CD8-positive, alpha-beta memory T cell (primary cell): ENCODE measurements at regions not wholly inside any gene's neighbourhood (a gene's known extent, or its start where the extent isn't known, plus 50 kb on each side); places are given as distances from the start of the nearest gene placed in this dataset.

Experiments
- CTCF ChIA-PET: fragments of 350-600 bp; sonication (Branson Sonifier 250); formaldehyde crosslinking; loops from one replicate; lab custom pipeline; 2021; ENCODE audit warnings: antibody characterized with exemption; lab: Charles Lee
- POLR2A ChIA-PET: fragments of 350-600 bp; sonication (Branson Sonifier 250); formaldehyde crosslinking; loops from one replicate; lab custom pipeline; 2021; ENCODE audit warnings: antibody characterized with exemption; lab: Charles Lee
- DNase-seq, 5 donors: peaks; one replicate each; pipeline versions ENCODE4 v3.0.0 to v3.0.0-alpha.2; 2020 to 2022; ENCODE audit warnings: mixed read lengths in 1 of 5
- H3K27ac ChIP-seq: one replicate; pipeline ENCODE4 v1.7.0; 2013; ENCODE audit warnings: low read depth, mild to moderate bottlenecking, low read length, moderate library complexity
- H3K27me3 ChIP-seq: 2 replicates; pipeline ENCODE4 v1.7.0; 2013; ENCODE audit warnings: low read length, mild to moderate bottlenecking; ENCODE audit not compliant: insufficient read depth, poor library complexity, severe bottlenecking
- H3K36me3 ChIP-seq: 2 replicates; pipeline ENCODE4 v1.7.0; 2013; ENCODE audit warnings: mild to moderate bottlenecking, low read length, moderate library complexity; ENCODE audit not compliant: insufficient read depth
- H3K4me1 ChIP-seq: 2 replicates; pipeline ENCODE4 v1.7.0; 2013; ENCODE audit warnings: mild to moderate bottlenecking, low read length, moderate library complexity; ENCODE audit not compliant: insufficient read depth
- H3K4me3 ChIP-seq: 2 replicates; pipeline ENCODE4 v1.7.0; 2013; ENCODE audit warnings: mild to moderate bottlenecking, low read length
- H3K9me3 ChIP-seq: 2 replicates; pipeline ENCODE4 v1.7.0; 2013; ENCODE audit warnings: mild to moderate bottlenecking, low read length
- H3K27ac Mint-ChIP-seq, 8 donors: one replicate each; pipeline ENCODE4 v1.8.0; 2020 to 2021; ENCODE audit warnings: mixed read lengths in 8 of 8, mild to moderate bottlenecking in 6 of 8, inconsistent platforms in 3 of 8, moderate library complexity in 3 of 8
- H3K27me3 Mint-ChIP-seq, 2 donors: one replicate each; pipeline ENCODE4 v1.8.0; 2020 to 2021; ENCODE audit warnings: mixed read lengths in 2 of 2, mild to moderate bottlenecking in 1 of 2, moderate library complexity in 1 of 2
- H3K36me3 Mint-ChIP-seq, 3 donors: one replicate each; pipeline ENCODE4 v1.8.0; 2020 to 2021; ENCODE audit warnings: mixed read lengths in 3 of 3, inconsistent platforms in 1 of 3, mild to moderate bottlenecking in 1 of 3
- H3K4me1 Mint-ChIP-seq, 3 donors: one replicate each; pipeline ENCODE4 v1.8.0; 2020 to 2021; ENCODE audit warnings: mixed read lengths in 3 of 3, inconsistent platforms in 1 of 3, mild to moderate bottlenecking in 1 of 3
- H3K4me3 Mint-ChIP-seq, 7 donors: one replicate each; pipeline ENCODE4 v1.8.0; 2020 to 2021; ENCODE audit warnings: mixed read lengths in 7 of 7, mild to moderate bottlenecking in 6 of 7, moderate library complexity in 4 of 7, inconsistent platforms in 2 of 7
- H3K9me3 Mint-ChIP-seq, 5 donors: one replicate each; pipeline ENCODE4 v1.8.0; 2020 to 2022; ENCODE audit warnings: mixed read lengths in 5 of 5, mild to moderate bottlenecking in 3 of 5, moderate library complexity in 2 of 5, inconsistent platforms in 1 of 5

DNA sequence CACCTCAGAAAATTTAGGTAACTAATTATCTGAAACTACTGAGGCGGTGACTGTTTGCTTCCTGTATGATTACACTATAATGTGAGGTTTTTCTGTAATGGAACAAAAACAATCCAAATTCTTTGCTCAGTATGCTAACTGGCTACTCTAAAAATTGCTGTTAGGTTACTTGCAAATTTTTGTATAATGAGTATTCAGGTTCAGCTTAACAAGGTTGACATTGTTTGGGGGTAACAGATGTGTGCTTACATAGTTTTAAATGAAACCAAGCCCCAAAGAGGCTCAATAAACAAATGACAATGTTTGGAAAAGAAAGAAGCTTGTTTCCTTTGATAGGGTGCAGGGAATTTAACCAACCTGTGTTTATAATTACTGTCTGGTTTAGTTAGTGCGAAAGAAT, 414.5 kb upstream of the MDFIC2 start:
- H3K27me3 ChIP-seq, result no peaks in the 10 kb centered on the region

DNA sequence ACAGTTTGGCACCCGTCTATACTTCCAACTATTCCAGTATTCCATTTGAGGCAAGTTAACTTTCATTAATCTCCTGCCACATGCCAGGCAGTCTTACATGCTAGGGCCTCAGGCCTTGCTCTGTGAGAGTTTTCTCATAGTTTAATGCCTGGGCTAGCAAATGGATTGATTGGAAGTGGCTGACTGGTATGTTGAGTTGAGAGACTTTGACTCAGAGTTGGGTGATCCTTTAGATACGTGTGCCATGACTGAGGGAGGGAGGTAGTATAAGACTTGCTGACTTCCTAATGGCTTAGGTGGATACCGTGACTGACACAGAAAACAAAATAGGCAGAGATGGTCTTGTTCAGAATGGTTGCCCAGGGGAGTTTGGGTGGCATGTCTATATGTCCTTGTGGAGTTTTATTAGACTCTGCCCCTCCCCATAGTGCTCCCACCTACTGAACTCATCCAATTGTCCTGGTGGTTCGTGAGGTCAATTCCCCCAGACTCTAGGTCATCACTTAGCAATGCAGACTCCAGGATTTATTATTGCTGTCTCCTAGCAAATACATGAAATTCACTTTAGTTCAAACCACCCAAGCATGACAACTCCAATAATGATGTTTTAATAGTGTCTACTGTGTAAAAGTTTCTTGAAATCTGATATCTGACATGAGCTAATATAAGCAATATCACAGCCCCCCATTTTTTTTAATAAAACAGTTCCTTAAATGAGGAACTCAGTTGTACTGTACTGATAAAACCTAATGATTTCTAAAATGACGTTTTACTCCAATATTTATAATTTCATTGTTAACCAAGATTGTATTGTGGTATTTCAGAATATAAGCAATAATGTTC, 413.9 kb upstream of the MDFIC2 start:
- Mint-ChIP-seq H3K36me3 (no peaks in the 10 kb centered on the region), H3K9me3 (no peaks in the 10 kb centered on the region), H3K27me3 (peaks cover 0 to 7% of the 10 kb centered on the region in 2 donors), H3K27ac (no peak overlapping the region), H3K4me3 (no peak overlapping the region), H3K4me1 (no peaks in the 10 kb centered on the region)
- POLR2A ChIA-PET, result no interaction called here
- Histone ChIP-seq H3K27me3 (no peaks in the 10 kb centered on the region), H3K36me3 (no peaks in the 10 kb centered on the region), H3K27ac (no peak overlapping the region), H3K4me1 (no peaks in the 10 kb centered on the region), H3K9me3 (no peaks in the 10 kb centered on the region), H3K4me3 (no peak overlapping the region)
- no peak for DNase-seq
- CTCF ChIA-PET, result no interaction called here

More for the DNA sequence above, 414.5 kb upstream of the MDFIC2 start:
- Mint-ChIP-seq H3K27ac (no peak overlapping the region), H3K9me3 (no peaks in the 10 kb centered on the region), H3K4me1 (no peaks in the 10 kb centered on the region), H3K27me3 (peaks cover 0 to 7% of the 10 kb centered on the region in 2 donors), H3K36me3 (no peaks in the 10 kb centered on the region), H3K4me3 (no peak overlapping the region)
- CTCF ChIA-PET, result no interaction called here
- POLR2A ChIA-PET, result no interaction called here
- Histone ChIP-seq H3K4me1 (no peaks in the 10 kb centered on the region), H3K4me3 (no peak overlapping the region), H3K36me3 (no peaks in the 10 kb centered on the region), H3K9me3 (no peaks in the 10 kb centered on the region), H3K27ac (no peak overlapping the region)
- DNase-seq, result no peak

DNA sequence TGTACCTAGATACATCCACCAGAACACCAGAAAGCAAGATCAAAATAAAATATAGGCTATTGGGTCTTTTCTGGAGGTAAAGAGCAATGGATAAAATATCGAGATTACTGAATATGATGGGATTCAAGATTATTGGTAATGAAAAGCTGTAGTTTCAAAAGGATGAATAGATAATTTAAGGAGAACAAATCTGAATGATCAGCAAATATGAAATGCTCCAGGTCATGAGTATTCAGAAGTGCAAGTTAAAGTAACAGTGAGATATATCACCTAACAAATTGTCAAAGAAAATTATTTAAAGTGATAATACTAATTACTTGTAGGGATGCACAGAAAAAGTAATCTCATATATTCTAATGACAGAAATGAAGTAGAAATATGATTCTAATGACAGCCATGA, 409.6 kb upstream of the MDFIC2 start:
- no peaks in the 10 kb centered on the region for H3K4me1 ChIP-seq
- Mint-ChIP-seq H3K4me3 (no peak overlapping the region), H3K27me3 (peaks cover 5 to 14% of the 10 kb centered on the region in 2 donors), H3K4me1 (no peaks in the 10 kb centered on the region), H3K27ac (no peak overlapping the region), H3K9me3 (no peaks in the 10 kb centered on the region), H3K36me3 (no peaks in the 10 kb centered on the region)
- no peaks in the 10 kb centered on the region for H3K36me3 ChIP-seq
- H3K27ac ChIP-seq, result no peak overlapping the region
- H3K4me3 ChIP-seq, result no peak overlapping the region
- no peak for DNase-seq
- no peaks in the 10 kb centered on the region for H3K27me3 ChIP-seq
- no peaks in the 10 kb centered on the region for H3K9me3 ChIP-seq
- ChIA-PET CTCF (no interaction called here), POLR2A (no interaction called here)

- Histone ChIP-seq H3K27me3 (no peaks in the 10 kb centered on the region), H3K4me3 (no peak overlapping the region), H3K9me3 (peaks cover 5% of the 10 kb centered on the region), H3K4me1 (no peaks in the 10 kb centered on the region), H3K36me3 (no peaks in the 10 kb centered on the region), H3K27ac (no peak overlapping the region)
- Mint-ChIP-seq H3K4me1 (no peaks in the 10 kb centered on the region), H3K9me3 (peaks cover 0 to 16% (median 14%) of the 10 kb centered on the region in 5 donors), H3K27ac (no peak overlapping the region), H3K36me3 (peaks cover 0 to 5% (median 0%) of the 10 kb centered on the region in 3 donors), H3K4me3 (no peak overlapping the region), H3K27me3 (peaks cover 6 to 34% of the 10 kb centered on the region in 2 donors)
- ChIA-PET POLR2A (no interaction called here), CTCF (interaction anchor here (0.9 kb wide), 1 partner anchor 10 kb away, joined by 3 read pairs; no protein-coding TSS in a partner anchor)
- DNase-seq, result no peak
These were observed 404.4 kb upstream of the MDFIC2 start for GRCh38 chr3:70716832-70717231.

GRCh38 chr3:70712449-70713082, 400.1 kb upstream of the MDFIC2 start:
- H3K4me3 Mint-ChIP-seq, result no peak overlapping the region
- H3K36me3 Mint-ChIP-seq, result peaks cover 0 to 11% (median 0%) of the 10 kb centered on the region in 3 donors
- no peaks in the 10 kb centered on the region for H3K27me3 ChIP-seq
- H3K36me3 ChIP-seq, result no peaks in the 10 kb centered on the region
- no peak for DNase-seq
- no peak overlapping the region for H3K27ac ChIP-seq
- no peaks in the 10 kb centered on the region for H3K4me1 Mint-ChIP-seq
- ChIA-PET CTCF (no interaction called here), POLR2A (no interaction called here)
- H3K4me3 ChIP-seq, result no peak overlapping the region
- peaks cover 3 to 31% of the 10 kb centered on the region in 2 donors for H3K27me3 Mint-ChIP-seq
- peaks cover 0 to 21% (median 19%) of the 10 kb centered on the region in 5 donors for H3K9me3 Mint-ChIP-seq
- no peak overlapping the region for H3K27ac Mint-ChIP-seq
- no peaks in the 10 kb centered on the region for H3K4me1 ChIP-seq
- H3K9me3 ChIP-seq, result peaks cover 5% of the 10 kb centered on the region

DNA sequence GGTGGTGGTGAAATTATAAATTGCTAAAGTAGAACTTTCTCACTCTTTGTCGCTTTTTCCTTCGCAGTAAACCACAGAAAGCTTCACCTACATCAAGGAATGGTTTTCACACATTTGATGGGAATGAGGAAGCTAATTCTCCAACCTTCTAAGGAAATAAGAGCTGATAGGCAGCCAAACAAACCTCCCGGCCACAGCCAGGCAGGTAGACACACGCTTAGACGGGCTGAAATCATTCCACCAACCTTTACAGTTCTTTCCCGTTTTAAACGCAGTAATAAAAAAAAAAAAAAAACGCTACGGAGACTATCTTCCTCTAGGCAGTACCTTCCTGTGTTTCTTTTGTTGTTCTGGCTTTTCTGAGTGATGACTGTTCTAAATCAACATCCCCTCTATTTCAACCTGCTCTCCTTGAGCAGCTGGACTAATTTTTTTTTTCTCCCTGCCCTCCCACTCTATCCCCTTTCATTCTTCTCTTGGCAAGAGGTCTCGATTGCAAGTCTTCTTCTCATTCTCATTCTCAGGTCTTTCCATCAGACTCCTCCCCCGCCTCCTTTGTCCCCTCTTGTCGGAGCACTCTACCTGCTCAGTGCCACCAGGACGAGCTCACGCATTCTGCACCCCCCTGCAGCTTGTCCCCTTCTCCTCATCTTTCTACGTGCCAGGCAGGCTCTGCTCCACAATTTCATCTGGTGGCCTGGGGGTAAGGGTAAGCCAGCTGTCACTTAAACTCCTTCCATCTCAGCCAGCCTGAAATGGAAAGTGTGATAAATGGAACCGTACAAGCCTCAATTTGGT, 391.1 kb upstream of the MDFIC2 start:
- peaks cover 0 to 2% (median 0%) of the 10 kb centered on the region in 5 donors for H3K9me3 Mint-ChIP-seq
- no peak overlapping the region for H3K27ac Mint-ChIP-seq
- peaks cover 0 to 4% (median 4%) of the 10 kb centered on the region in 3 donors for H3K4me1 Mint-ChIP-seq
- CTCF ChIA-PET, result no interaction called here
- H3K4me3 Mint-ChIP-seq, result no peak overlapping the region
- no peaks in the 10 kb centered on the region for H3K36me3 Mint-ChIP-seq
- peaks cover 8 to 56% of the 10 kb centered on the region in 2 donors for H3K27me3 Mint-ChIP-seq
- POLR2A ChIA-PET, result no interaction called here
- DNase-seq, result no peak
- no peak overlapping the region for H3K4me3 ChIP-seq
- no peaks in the 10 kb centered on the region for H3K36me3 ChIP-seq
- no peaks in the 10 kb centered on the region for H3K4me1 ChIP-seq
- H3K9me3 ChIP-seq, result no peaks in the 10 kb centered on the region
- no peaks in the 10 kb centered on the region for H3K27me3 ChIP-seq
- H3K27ac ChIP-seq, result no peak overlapping the region

DNA sequence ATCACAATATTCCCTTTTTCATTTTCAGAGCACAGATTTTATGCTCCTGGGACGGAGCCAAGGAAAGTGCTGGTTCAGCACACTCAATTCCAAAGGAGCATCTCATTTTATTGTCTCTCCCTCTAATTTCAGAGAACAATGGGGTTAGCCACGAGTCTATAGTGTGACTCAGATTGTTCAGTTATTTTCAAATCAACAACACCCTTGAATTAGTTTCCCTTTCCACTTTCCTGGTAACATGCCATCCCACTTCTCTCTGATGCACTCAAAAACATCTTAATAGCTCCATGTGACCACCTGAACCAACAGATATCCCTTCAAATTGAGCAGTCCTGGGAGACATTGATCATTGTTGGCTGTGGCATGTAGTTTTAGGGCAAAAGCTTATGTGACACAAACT, 389.7 kb upstream of the MDFIC2 start:
- Mint-ChIP-seq H3K27ac (no peak overlapping the region), H3K4me1 (peaks cover 0 to 4% (median 4%) of the 10 kb centered on the region in 3 donors), H3K36me3 (no peaks in the 10 kb centered on the region), H3K9me3 (peaks cover 0 to 2% (median 0%) of the 10 kb centered on the region in 5 donors), H3K4me3 (no peak overlapping the region), H3K27me3 (peaks cover 8 to 59% of the 10 kb centered on the region in 2 donors)
- H3K4me3 ChIP-seq, result no peak overlapping the region
- DNase-seq, result no peak
- no peaks in the 10 kb centered on the region for H3K36me3 ChIP-seq
- CTCF ChIA-PET, result no interaction called here
- H3K4me1 ChIP-seq, result no peaks in the 10 kb centered on the region
- H3K27me3 ChIP-seq, result no peaks in the 10 kb centered on the region
- POLR2A ChIA-PET, result no interaction called here
- no peaks in the 10 kb centered on the region for H3K9me3 ChIP-seq
- no peak overlapping the region for H3K27ac ChIP-seq

- no peak overlapping the region for H3K4me3 ChIP-seq
- no peaks in the 10 kb centered on the region for H3K9me3 ChIP-seq
- H3K27ac ChIP-seq, result no peak overlapping the region
- Mint-ChIP-seq H3K27me3 (peaks cover 2 to 29% of the 10 kb centered on the region in 2 donors), H3K9me3 (peaks cover 0 to 8% (median 6%) of the 10 kb centered on the region in 5 donors), H3K27ac (no peak overlapping the region), H3K4me1 (no peaks in the 10 kb centered on the region), H3K36me3 (no peaks in the 10 kb centered on the region), H3K4me3 (no peak overlapping the region)
- no peaks in the 10 kb centered on the region for H3K4me1 ChIP-seq
- ChIA-PET POLR2A (no interaction called here), CTCF (no interaction called here)
- no peak for DNase-seq
- no peaks in the 10 kb centered on the region for H3K27me3 ChIP-seq
- no peaks in the 10 kb centered on the region for H3K36me3 ChIP-seq
These were observed 372.3 kb upstream of the MDFIC2 start for GRCh38 chr3:70684701-70685100.
